ENCODE measurements at regions not wholly inside any gene's neighbourhood (a gene's known extent, or its start where the extent isn't known, plus 50 kb on each side); places are given as distances from the start of the nearest gene placed in this dataset.

- DNase-seq (ENCODE audit: extremely low spot score, unreplicated experiment), result no peak
- H3K4me1 Mint-ChIP-seq (ENCODE audit: unreplicated experiment), result peaks cover 19% of the 10 kb centered on the region
- H3K27me3 Mint-ChIP-seq (ENCODE audit: unreplicated experiment), result peaks cover 9% of the 10 kb centered on the region
- no peak overlapping the region for H3K27ac Mint-ChIP-seq (ENCODE audit: unreplicated experiment)
- no peak for TF ChIP-seq CTCF (IDR thresholded peaks at IDR 0.05)
- no peak overlapping the region for H3K4me3 Mint-ChIP-seq (ENCODE audit: unreplicated experiment)
- H3K9me3 Mint-ChIP-seq (ENCODE audit: unreplicated experiment), result no peaks in the 10 kb centered on the region
- no peaks in the 10 kb centered on the region for H3K36me3 Mint-ChIP-seq (ENCODE audit: unreplicated experiment)
Observed at GRCh38 chr12:18145924-18146323, 55.9 kb upstream of the RERGL start.

DNA sequence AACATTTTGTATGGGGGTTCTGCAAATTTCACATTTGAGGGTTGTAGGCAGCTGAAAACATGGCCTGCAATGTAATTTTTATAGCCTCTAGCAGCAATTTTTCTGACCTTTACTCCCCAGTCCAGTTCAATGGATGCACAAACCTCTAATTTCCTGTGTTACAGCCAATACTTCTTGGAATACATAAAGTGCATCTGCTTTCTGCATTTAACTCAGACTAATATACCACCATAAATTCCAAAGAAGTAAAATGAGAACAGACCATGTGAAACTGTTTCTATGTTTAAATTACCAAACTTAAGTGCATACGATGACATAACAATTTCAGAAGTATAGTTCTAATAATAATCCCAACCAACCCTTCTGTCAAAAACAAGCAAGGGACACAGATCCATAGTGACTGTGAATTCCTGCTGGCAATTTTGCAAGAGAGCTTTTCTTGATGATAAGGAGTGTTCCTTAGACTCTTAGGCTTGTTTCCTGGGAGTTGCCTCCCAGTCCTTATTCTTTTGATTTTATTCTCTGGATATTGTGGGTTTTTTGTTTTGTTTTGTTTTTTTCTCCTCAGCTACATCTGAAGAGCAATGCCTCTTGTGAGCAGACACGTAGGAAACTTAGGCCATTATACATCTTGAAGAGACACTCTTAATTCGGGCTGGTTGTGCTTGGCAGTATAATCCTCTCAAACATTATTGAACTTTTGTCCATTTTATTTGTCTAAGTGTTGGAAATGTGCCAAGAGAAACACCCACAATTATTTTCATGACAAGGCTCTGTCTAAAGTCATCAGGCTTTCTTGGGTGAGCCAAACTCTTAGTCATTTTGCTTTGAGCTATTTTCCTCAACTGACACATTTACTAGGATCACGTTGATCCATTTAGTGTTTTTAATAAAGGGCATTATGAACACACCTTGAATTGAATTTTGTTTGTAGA, 51.3 kb upstream of the RERGL start:
- no peak for TF ChIP-seq CTCF (IDR thresholded peaks at IDR 0.05)
- DNase-seq (ENCODE audit: extremely low spot score, unreplicated experiment), result no peak
- Mint-ChIP-seq H3K4me1 (ENCODE audit: unreplicated experiment) (peaks cover 28% of the 10 kb centered on the region), H3K36me3 (ENCODE audit: unreplicated experiment) (no peaks in the 10 kb centered on the region), H3K27ac (ENCODE audit: unreplicated experiment) (peak overlapping the region; percentile 70), H3K4me3 (ENCODE audit: unreplicated experiment) (no peak overlapping the region), H3K9me3 (ENCODE audit: unreplicated experiment) (no peaks in the 10 kb centered on the region), H3K27me3 (ENCODE audit: unreplicated experiment) (peaks cover 2% of the 10 kb centered on the region)

DNA sequence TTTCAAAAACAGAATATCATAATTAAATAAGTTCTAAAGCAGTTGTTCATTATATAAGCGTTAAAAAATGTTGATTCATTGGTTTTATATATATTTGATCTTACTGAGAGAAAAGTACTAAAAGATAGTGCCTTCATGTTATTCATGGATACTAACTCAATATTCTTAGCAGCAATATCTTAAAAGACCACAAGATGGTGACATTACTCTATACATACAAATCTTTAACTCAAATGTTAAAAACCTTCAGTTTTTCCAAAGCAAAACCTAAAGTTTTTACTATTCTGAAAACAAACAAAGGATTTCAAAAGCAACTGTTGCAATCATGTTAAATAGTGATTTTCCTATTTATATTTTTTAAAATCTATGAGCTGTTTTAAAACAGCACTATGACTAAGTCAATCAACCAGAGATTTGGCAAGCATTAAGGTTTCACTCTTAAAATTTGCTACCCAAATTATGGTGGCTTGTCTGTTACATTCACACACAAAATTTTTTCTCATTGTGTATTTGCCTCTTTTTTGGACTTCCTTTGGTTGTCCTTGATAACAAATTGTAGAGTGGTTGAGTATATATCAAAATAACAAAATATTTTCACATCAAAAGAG, 50.1 kb upstream of the RERGL start:
- no peaks in the 10 kb centered on the region for H3K36me3 Mint-ChIP-seq (ENCODE audit: unreplicated experiment)
- peak; percentile 73 for TF ChIP-seq CTCF (IDR thresholded peaks at IDR 0.05)
- peaks cover 22% of the 10 kb centered on the region for H3K4me1 Mint-ChIP-seq (ENCODE audit: unreplicated experiment)
- H3K27me3 Mint-ChIP-seq (ENCODE audit: unreplicated experiment), result peaks cover 7% of the 10 kb centered on the region
- no peak overlapping the region for H3K4me3 Mint-ChIP-seq (ENCODE audit: unreplicated experiment)
- no peak for DNase-seq (ENCODE audit: extremely low spot score, unreplicated experiment)
- no peaks in the 10 kb centered on the region for H3K9me3 Mint-ChIP-seq (ENCODE audit: unreplicated experiment)
- no peak overlapping the region for H3K27ac Mint-ChIP-seq (ENCODE audit: unreplicated experiment)
